GM10266 (cell line): ENCODE measurements at regions not wholly inside any gene's neighbourhood (a gene's known extent, or its start where the extent isn't known, plus 50 kb on each side); places are given as distances from the start of the nearest gene placed in this dataset.
"Not testable (repeated sequence)": the region's sequence is repeated elsewhere in the genome, so short reads cannot be mapped to it uniquely, and the experiment has no call there.

Source experiments
- DNase-seq: peaks from one replicate; pipeline ENCODE4 v3.0.0; 2012; ENCODE audit errors: extremely low spot score
- CTCF ChIP-seq: IDR thresholded peaks from 2 replicates; pipeline ENCODE4 v1.5.1; 2012; ENCODE audit warnings: mild to moderate bottlenecking, low read depth; ENCODE audit not compliant: control insufficient read depth, insufficient read depth; ENCODE audit errors: missing control alignments

GRCh38 chr13:86585835-86586234 lies 786.6 kb upstream of the SLITRK6 start:
- no peak for DNase-seq
- TF ChIP-seq CTCF: no peak

GRCh38 chr13:86591862-86592261 lies 792.6 kb upstream of the SLITRK6 start:
- TF ChIP-seq CTCF: no peak
- no peak for DNase-seq

GRCh38 chr13:86601351-86601750 lies 802.1 kb upstream of the SLITRK6 start:
- no peak for DNase-seq
- no peak for TF ChIP-seq CTCF

- no peak for DNase-seq
- TF ChIP-seq CTCF: no peak
Measured at GRCh38 chr13:86606264-86606663, 807.0 kb upstream of the SLITRK6 start.

GRCh38 chr13:86608701-86609100 lies 809.5 kb upstream of the SLITRK6 start:
- no peak for DNase-seq
- TF ChIP-seq CTCF: no peak

GRCh38 chr13:86633346-86633745 lies 834.1 kb upstream of the SLITRK6 start:
- DNase-seq: no peak
- TF ChIP-seq CTCF: no peak

- DNase-seq: not testable (repeated sequence)
Measured at GRCh38 chr13:86651171-86651570, 852.0 kb upstream of the SLITRK6 start.

GRCh38 chr13:86653009-86653408 lies 853.8 kb upstream of the SLITRK6 start:
- DNase-seq: no peak
- no peak for TF ChIP-seq CTCF
